ENCODE measurements at regions not wholly inside any gene's neighbourhood (a gene's known extent, or its start where the extent isn't known, plus 50 kb on each side); places are given as distances from the start of the nearest gene placed in this dataset.
"Not testable (repeated sequence)": the region's sequence is repeated elsewhere in the genome, so short reads cannot be mapped to it uniquely, and the experiment has no call there.

DNA sequence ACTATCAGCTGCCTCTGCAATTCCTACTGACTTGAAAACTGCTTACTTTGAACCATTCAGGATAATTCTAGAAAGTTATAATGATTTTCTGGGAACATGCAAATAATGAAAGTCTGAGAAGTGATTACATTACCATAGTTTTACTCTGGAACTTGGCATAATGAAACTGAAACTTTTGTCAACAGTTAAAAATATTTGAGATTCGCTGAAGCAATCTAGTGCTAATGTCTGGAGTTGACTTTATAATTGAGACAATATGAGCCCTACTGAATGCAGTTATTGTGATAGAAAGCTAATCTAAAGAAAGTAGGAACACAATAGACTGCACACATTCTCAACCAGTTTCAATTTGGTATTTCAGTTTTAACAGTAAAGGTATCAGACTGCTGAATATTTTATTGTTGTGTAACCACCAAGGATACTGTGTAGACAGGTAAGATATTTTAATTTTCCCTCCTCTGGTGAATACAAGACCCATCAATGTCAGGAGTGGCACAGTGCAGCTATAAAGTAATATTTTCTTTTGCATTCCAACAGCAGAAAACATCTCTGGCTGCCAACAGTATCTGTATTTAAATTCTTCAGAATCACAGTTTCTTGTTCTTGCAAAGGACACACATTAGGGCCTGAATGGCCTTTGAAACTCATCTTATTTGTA, 483.5 kb downstream of the ATP23 start:
- Histone ChIP-seq H3K4me3 (ENCODE audit: low read depth, low read length, poor library complexity, severe bottlenecking) (no peak overlapping the region), H4K20me1 (ENCODE audit: insufficient read depth, low read length) (no peaks in the 10 kb centered on the region), H3K36me3 (ENCODE audit: insufficient read depth, low read length) (no peaks in the 10 kb centered on the region), H3K4me1 (ENCODE audit: insufficient read depth, low read length, severe bottlenecking) (no peaks in the 10 kb centered on the region), H3K9ac (ENCODE audit: low read length) (no peak overlapping the region), H3K27me3 (ENCODE audit: insufficient read depth, low read length) (no peaks in the 10 kb centered on the region), H3F3A (ENCODE audit: insufficient read depth, low read length) (no peaks in the 10 kb centered on the region), H3K9me3 (ENCODE audit: low read length) (no peaks in the 10 kb centered on the region), H3K4me2 (ENCODE audit: low read length) (no peak overlapping the region), H3K79me2 (ENCODE audit: insufficient read depth, low read length) (no peaks in the 10 kb centered on the region), H2AFZ (ENCODE audit: low read length) (no peak overlapping the region), H3K27ac (ENCODE audit: low read depth, low read length, poor library complexity, severe bottlenecking) (no peak overlapping the region), H3K9me2 (ENCODE audit: low read depth, low read length) (no peaks in the 10 kb centered on the region)
- TF ChIP-seq, protein P1, sequence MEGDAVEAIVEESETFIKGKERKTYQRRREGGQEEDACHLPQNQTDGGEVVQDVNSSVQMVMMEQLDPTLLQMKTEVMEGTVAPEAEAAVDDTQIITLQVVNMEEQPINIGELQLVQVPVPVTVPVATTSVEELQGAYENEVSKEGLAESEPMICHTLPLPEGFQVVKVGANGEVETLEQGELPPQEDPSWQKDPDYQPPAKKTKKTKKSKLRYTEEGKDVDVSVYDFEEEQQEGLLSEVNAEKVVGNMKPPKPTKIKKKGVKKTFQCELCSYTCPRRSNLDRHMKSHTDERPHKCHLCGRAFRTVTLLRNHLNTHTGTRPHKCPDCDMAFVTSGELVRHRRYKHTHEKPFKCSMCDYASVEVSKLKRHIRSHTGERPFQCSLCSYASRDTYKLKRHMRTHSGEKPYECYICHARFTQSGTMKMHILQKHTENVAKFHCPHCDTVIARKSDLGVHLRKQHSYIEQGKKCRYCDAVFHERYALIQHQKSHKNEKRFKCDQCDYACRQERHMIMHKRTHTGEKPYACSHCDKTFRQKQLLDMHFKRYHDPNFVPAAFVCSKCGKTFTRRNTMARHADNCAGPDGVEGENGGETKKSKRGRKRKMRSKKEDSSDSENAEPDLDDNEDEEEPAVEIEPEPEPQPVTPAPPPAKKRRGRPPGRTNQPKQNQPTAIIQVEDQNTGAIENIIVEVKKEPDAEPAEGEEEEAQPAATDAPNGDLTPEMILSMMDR (IDR thresholded peaks at IDR 0.05; ENCODE audit: low read length) = no peak
- TF ChIP-seq EZH2 (IDR thresholded peaks at IDR 0.05; ENCODE audit: borderline replicate concordance, low read length) = no peak

- H3K9me3 ChIP-seq (ENCODE audit: low read length) = no peaks in the 10 kb centered on the region
- no peak overlapping the region for H3K4me2 ChIP-seq (ENCODE audit: low read length)
- H4K20me1 ChIP-seq (ENCODE audit: insufficient read depth, low read length) = no peaks in the 10 kb centered on the region
- no peaks in the 10 kb centered on the region for H3K79me2 ChIP-seq (ENCODE audit: insufficient read depth, low read length)
- TF ChIP-seq, protein P1 (IDR thresholded peaks at IDR 0.05; ENCODE audit: low read length) = no peak
- TF ChIP-seq EZH2 (IDR thresholded peaks at IDR 0.05; ENCODE audit: borderline replicate concordance, low read length) = no peak
- no peaks in the 10 kb centered on the region for H3K9me2 ChIP-seq (ENCODE audit: low read depth, low read length)
- H3K27ac ChIP-seq (ENCODE audit: low read depth, low read length, poor library complexity, severe bottlenecking) = no peak overlapping the region
- H3K4me1 ChIP-seq (ENCODE audit: insufficient read depth, low read length, severe bottlenecking) = no peaks in the 10 kb centered on the region
- no peaks in the 10 kb centered on the region for H3F3A ChIP-seq (ENCODE audit: insufficient read depth, low read length)
- H3K36me3 ChIP-seq (ENCODE audit: insufficient read depth, low read length) = no peaks in the 10 kb centered on the region
- no peak overlapping the region for H3K9ac ChIP-seq (ENCODE audit: low read length)
- no peaks in the 10 kb centered on the region for H3K27me3 ChIP-seq (ENCODE audit: insufficient read depth, low read length)
- no peak overlapping the region for H2AFZ ChIP-seq (ENCODE audit: low read length)
- no peak overlapping the region for H3K4me3 ChIP-seq (ENCODE audit: low read depth, low read length, poor library complexity, severe bottlenecking)
Measured at GRCh38 chr12:58425481-58426392, 484.4 kb downstream of the ATP23 start.

DNA sequence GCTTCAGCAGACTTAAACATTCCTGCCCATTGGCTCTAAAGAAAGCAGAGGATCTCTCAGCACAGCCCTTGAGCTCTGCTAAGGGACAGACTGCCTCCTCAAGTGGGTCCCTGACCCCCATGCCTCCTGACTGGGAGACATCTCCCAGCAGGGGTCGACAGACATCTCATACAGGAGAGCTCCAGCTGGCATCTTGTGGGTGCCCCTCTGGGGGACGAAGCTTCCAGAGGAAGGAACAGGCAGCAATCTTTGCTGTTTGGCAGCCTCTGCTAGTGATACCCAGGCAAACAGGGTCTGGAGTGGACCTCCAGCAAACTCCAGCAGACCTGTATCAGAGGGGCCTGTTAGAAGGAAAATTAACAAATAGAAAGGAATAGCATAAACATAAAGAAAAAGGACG, 485.1 kb downstream of the ATP23 start:
- not testable (repeated sequence) for H3F3A ChIP-seq (ENCODE audit: insufficient read depth, low read length); H3K27me3 ChIP-seq (ENCODE audit: insufficient read depth, low read length); H3K4me3 ChIP-seq (ENCODE audit: low read depth, low read length, poor library complexity, severe bottlenecking); H3K9ac ChIP-seq (ENCODE audit: low read length); H4K20me1 ChIP-seq (ENCODE audit: insufficient read depth, low read length); H2AFZ ChIP-seq (ENCODE audit: low read length); H3K9me2 ChIP-seq (ENCODE audit: low read depth, low read length); H3K4me1 ChIP-seq (ENCODE audit: insufficient read depth, low read length, severe bottlenecking); H3K9me3 ChIP-seq (ENCODE audit: low read length); H3K79me2 ChIP-seq (ENCODE audit: insufficient read depth, low read length); H3K36me3 ChIP-seq (ENCODE audit: insufficient read depth, low read length); H3K27ac ChIP-seq (ENCODE audit: low read depth, low read length, poor library complexity, severe bottlenecking); H3K4me2 ChIP-seq (ENCODE audit: low read length)
